Suppressor macrophage treated with lipopolysaccharide for 1 hour (primary cell): ENCODE measurements at regions not wholly inside any gene's neighbourhood (a gene's known extent, or its start where the extent isn't known, plus 50 kb on each side); places are given as distances from the start of the nearest gene placed in this dataset.
A peak's percentile ranks its signal among the peaks of the same experiment; 100 is the strongest.
"Not testable (repeated sequence)": the region's sequence is repeated elsewhere in the genome, so short reads cannot be mapped to it uniquely, and the experiment has no call there.

Source experiments
- DNase-seq, 3 donors: peaks; one replicate each; pipeline ENCODE4 v3.0.0-alpha.2; 2020 to 2022

DNA sequence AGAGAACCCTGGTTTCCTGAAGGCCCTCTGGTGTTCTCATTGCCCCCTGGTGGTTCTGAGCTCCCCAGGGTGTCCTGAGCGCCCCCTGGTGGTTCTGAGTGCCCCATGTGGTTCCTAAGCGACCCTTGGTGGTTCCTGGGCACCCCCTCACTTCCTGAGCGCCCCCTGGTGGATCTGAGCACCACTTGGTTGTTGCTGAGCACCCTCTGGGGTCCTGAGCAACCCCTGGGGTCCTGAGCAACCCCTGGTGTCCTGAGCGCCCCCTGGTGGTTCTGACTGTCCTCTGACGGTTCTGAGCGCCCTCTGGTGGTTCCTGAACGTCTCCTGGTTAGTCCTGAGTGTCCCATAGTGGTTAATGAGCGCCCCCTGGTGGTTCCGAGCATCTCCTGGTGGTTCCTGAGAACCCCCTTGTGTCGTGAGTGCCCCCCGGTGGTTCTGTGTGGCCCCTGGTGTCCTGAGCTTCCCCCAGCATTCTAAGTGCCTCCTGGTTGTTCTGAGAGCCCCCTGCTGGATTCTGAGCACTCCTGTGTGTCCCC lies 568.3 kb downstream of the TMEM121 start:
- peak in 2 of 3 donors; percentile 82 to 91 for DNase-seq

DNA sequence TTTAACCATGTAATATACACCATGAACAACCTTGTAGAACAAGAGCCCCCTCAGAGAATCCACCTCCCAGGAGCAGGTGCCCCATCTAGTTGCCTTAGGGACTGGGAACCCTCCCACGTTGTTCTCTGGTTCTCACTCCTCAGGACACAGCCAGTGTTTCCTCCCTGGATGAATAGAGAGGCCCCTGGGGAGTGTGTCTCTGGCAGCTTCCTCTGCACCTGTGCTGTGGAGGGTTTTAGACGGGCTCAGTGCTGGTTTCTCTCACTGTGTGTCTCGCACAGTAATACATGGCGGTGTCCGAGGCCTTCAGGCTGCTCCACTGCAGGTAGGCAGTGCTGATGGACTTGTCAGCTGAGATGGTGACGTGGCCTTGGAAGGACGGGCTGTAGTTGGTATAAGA lies 581.3 kb downstream of the TMEM121 start:
- no peak for DNase-seq

DNA sequence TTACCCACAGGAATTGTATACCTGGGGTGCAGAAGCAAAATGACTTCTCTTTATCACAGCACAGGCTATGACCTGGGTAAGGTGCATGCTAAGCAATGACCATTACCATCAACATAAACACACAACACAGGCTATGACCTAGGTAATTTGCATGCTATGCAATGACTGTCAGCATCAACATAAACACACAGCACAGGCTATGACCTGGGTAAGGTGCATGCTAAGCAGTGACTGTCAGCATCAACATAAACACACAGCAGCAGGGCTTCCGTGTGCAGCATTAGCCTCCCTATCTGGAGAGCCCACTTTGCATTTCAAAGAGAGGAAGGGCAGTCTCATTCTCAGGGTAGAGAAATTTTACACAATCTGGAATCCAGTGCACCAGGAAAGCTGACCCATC lies 583.0 kb downstream of the TMEM121 start:
- DNase-seq, result no peak

DNA sequence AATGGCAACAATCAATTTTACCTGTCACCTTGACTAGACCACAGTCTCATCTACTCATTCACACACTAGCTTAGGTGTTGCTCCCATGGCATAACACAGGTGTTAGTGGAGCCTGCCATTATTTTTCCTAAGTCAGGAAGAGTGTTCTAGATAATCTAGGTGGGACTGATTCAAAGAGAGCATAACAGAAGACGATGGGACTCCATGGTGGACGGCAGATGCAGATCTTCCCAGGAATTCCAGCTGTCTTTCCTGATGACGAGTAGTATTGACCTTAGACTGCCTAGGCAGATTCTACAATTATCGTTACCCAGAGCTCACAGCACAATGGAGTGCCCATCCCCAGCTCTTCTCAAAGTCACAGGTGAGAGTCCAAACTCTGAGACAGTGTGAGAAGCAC lies 589.0 kb downstream of the TMEM121 start:
- DNase-seq, result no peak

DNA sequence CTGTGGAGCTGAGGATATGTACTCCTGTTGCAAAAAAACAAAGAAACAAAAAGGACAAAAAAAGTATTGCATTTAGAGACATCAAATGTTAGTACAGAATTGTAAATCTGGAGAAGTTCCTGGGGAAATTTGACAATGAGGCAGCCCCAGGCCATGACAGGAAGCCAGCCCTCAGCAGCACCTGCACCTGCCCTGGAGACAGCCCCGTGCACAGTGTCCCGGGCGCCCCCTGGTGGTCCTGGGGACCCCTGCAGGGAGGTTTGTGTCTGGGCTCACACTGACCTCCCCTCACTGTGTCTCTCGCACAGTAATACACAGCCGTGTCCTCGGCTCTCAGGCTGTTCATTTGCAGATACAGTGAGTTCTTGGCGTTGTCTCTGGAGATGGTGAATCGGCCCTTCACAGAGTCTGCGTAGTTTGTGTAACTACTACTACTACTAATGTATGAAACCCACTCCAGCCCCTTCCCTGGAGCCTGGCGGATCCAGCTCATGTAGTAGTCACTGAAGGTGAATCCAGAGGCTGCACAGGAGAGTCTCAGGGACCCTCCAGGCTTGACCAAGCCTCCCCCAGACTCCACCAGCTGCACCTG lies 590.1 kb downstream of the TMEM121 start:
- not testable (repeated sequence) for DNase-seq

DNA sequence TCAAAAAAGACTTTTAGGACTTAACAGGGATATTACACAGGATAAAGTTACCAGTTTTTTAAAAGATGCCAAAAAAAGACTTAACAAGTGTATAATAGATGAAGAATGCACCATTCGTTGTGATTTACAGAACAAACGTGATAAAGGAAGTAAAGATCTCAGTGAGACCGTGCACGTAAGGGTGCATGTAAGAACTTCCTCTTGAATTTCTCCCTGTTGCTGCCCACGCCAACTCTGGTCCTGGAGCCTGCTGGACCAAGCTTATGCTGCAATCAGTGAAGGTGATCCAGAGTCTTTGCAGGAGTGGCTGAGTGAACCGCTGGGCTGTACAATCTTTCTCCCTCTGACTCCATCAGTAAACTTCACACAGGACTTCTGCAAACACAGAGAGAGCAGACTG lies 593.7 kb downstream of the TMEM121 start:
- peak; percentile 32 to 45 (median 33) for DNase-seq

DNA sequence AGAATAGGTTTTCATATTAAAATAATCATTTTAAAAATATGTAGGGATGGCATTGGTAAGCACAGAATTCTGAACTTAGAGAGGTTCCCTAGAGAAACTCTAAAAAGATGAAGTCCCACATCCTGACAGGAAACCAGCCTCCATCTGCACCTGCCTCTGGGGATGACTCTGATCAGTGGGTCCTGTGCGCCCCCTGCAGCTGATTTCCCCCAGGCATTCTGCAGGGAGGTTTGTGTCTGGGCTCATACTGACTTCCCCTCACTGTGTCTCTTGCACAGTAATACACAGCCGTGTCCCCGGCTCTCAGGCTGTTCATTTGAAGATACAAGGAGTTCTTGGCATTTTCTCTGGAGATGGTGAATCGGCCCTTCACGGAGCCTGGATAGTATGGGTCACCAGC lies 602.9 kb downstream of the TMEM121 start:
- no peak for DNase-seq

DNA sequence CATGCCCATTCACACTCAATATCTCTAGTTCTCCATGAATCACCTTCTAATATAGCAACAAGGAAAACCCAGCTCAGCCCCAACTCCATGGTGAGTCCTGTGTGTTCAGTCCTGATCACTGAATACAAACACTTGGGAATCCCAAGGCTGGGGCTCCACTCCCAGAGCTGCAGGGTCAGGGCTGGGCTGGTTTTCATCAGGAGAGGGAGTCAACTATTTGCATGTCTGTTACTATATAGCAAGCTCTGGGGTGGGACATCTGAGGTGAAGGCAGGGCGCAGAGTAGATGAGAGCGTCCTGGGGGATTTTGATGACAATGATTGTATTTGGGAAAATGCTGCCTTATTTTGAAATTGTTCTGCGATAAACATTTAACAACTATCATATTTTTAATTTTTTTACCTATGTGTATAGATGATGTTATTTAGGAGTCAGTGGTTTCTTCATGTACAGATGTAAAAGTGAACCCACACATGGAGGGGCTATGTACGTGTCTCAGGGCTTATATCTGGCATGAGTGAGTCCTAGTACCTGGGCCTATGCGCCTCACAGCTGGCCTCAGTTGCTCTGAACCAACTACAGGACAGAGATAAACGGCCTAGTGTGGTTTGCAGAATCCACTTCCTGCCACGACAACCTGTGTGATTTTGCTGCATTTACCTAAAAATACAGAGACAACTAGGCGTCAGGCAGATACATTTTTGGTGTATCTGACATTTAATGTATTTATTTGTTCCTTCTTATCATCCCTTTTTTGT lies 603.7 kb downstream of the TMEM121 start:
- not testable (repeated sequence) for DNase-seq

DNA sequence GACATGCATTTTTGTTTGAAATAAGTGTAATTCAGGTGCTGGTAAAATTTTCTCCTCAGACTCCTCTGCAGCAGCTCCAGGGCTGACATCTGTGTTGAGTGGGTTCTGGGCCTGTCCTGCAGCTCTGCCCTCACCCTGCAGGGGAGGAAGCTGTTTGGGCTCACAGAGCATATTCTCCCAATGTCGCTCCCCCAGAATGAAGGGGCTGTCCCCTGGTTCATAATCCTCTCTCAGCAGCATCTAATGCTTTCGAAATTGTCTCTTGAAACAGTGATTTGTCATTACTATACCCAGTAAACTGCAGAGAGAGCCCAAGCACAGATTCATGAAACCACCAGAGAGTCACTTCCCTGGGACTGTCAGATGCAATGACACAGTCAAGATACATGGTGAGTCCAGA lies 606.7 kb downstream of the TMEM121 start:
- not testable (repeated sequence) for DNase-seq

DNA sequence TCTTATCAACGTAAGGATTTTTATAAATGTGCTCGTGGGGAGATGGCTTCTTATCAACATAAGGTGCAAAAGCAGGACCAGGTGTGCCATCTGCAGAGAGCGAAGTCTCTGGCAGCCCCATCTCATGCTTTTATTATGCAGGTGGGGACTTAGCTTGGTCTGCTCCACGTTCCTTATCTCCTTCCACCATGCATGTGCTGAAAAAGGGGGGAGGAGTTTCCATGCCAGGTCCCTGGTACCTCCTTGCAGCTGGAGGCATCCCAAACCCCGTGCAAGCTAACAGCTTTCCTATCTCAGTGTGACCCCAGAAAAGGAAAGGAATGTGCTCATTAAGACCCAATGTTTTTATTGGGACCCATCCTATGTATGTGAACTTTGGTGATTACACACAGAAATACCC lies 608.5 kb downstream of the TMEM121 start:
- DNase-seq, result no peak

DNA sequence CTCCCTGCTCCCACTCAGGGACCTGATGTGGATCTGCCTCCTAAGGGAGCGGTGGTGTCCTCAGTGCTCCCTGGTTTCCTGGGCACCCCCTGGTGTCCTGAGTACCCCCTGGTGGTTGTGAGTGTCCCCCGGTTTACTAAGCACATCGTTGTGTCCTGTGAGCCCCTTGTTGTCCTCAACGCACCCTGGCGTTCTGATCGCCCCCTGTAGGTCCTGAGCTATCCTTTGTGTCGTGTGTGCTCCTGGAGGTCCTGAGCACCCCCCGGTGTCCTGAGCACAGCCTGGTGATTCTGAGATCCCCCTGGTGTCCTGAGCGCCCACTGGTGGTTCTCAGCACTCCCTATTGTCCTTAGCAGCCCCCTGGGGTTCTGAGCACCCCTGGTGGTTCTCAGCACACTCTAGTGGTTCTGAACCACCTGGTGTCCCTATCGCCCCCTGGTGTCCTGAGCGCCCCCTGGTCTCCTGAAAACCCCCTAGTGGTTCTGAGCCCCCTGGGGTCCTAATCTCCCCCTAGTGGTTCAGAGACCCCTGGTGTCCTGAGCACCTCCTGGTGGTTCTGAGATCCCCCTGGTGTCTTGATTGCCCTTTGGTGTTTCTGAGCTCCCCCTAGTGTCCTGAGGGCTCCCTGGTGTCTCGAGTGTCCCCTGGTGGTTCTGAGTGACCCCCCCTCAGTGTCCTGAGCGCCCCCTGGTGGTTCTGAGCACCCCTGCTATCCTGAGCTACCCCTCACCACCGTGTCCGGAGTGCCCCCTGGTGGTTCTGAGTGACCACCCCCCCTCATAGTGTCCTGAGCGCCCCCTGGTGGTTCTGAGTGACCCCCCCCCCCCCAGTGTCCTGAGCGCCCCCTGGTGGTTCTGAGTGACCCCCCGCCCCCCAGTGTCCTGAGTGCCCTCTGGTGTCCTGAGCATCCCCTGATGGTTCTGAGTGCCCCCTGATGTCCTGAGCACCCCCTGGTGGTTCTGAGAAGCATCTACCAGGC lies 615.1 kb downstream of the TMEM121 start:
- peak; percentile 39 to 78 (median 65) for DNase-seq

DNA sequence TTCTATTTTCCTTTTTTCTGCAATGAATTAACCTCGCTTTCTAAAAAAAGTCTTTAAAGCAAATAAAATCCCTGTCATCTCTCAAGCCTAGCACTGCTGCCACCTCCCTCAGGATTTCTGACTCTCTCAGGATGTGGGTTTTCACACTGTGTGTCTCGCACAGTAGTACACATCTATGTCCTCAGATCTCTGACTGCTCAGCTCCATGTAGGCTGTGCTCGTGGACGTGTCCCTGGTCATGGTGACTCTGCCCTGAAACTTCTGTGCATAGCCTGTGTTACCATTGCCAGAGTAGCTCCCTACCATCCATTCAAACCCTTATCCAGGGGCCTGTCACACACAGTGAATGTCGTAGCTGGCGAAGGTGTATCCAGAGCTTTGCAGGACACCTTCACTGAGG lies 619.3 kb downstream of the TMEM121 start:
- not testable (repeated sequence) for DNase-seq

DNA sequence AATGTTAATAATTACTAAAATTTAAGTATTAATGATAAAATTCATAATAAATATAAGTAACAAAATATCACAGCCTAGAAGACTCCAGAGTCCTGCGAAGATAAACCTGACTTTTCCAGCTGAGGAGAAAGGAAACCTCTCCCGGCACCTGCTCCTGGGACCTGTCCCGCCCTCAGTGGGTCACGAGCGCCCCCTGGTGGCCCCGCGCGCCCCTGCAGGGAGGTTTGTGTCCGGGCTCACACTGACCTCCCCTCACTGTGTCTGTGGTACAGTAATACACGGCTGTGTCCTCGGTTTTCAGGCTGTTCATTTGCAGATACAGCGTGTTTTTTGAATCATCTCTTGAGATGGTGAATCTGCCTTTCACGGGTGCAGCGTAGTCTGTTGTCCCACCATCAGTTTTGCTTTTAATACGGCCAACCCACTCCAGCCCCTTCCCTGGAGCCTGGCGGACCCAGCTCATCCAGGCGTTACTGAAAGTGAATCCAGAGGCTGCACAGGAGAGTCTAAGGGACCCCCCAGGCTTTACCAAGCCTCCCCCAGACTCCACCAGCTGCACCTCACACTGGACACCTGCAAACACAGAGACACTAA lies 627.1 kb downstream of the TMEM121 start:
- DNase-seq, result peak; percentile 71 to 85 (median 76)

DNA sequence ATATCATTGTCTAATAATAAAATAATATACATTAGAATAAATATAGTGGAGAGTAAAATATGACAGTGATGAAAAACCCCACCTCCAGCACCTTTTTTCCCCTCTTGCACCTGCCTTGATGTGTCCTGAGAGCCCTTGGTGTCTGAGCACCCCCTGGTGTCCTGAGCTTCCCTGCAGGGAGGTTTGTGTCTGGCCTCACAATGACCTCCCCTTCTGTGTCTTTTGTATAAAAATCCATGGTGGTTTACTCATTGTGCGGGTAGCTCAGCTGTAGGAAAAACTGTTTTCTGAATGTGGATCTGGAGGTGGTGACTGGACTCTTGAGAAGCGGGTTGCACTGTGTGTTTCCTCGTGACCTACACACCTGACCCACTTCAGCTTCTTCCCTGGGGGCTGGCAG lies 636.9 kb downstream of the TMEM121 start:
- DNase-seq, result no peak

DNA sequence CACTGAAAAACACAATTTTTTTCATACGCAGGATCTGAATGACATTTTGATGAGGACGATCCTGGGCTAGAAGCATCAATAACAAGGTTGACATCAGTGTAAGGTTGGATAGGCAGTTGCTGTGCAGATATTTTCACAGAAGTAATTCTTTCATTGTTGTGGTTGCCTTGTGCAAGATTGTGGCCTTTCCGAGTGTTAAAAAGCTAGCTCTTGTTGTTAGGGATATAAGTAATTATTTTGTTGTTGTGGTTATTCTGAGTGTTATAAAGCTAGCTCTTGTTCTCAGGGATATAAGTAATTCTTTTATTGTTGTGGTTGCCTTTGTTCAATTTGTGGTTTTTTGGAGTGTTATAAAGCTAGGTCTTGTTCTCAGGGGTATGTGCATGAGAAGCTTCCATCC lies 637.4 kb downstream of the TMEM121 start:
- DNase-seq, result not testable (repeated sequence)

DNA sequence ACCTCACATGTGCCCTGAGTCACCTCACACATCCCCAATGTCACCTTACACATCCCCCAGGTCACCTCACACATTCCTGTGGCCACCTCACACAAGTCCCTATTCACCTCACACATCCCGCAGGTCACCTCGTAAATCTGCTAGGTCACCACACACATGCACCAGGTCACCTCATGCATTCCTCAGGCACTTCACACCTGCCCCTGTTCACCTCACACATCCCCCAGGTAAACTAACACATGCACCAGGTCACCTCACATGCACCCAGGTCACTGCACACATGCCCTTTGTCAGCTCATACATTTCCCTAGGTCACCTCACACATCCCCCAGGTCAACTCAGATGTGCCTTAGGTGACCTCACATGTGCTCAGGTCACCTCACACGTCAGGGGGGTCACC lies 639.8 kb downstream of the TMEM121 start:
- DNase-seq, result no peak

DNA sequence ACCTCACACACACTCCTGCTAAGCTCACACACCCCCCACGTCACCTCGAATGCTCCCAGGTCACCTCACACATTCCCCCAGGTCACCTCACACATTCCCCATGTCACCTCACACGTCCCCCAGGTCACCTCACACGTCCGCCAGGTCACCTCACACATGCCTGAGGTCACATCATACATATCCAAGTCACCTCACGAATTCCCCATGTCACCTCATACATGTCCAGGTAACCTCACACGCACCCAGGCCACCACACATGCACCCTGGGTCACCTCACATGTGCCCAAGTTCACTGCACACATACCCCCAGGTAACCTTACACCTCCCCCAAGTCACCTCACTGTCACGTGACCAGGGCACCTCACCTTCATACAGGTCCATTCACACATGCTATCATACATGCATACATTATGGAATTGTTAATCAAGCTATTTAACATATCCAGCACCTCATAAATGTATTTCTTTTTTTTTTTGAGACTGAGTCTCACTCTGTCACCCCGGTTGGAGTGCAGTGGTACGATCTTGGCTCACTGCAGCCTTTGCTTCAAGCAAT lies 640.3 kb downstream of the TMEM121 start:
- DNase-seq, result no peak

DNA sequence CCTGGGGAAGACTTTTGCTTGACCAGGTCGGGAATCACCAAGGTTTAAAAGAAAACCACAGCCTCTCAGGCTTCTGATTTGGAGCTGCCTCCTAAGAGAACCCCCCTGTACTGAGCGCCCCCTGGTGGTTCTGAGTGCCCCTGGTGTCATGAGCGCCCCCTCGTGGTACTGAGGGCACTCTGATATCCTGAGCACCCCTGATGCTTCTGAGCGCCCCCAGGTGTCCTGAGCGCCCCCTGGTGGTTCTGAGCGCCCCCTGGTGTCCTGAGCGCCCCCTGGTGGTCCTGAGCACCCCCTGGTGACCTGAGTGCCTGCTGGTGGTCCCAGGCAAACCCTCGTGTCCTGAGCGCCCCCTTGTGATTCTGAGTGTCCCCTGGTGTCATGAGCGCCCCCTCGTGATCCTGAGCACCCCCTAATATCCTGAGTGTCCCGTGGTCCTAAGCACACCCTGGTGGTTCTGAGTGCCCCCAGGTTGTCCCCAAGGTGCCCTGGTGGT lies 643.8 kb downstream of the TMEM121 start:
- DNase-seq, result peak; percentile 36 to 79 (median 40)

DNA sequence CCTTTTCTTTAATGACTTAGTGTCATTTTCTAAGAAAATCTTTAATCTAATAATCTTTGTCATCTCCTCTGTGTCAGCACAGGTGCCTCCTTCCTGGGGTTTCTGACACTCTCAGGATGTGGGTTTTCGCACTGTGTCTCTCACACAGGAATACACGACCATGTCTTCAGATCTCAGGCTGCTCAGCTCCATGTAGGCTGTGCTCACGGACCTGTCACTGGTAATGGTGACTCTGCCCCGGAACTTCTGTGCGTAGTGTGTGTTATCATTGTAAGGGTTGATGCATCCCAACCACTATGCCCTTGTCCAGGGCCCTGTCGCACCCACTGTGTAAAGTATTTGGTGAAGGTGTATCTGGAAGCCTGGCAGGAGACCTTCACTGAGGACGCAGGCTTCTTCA lies 647.8 kb downstream of the TMEM121 start:
- no peak for DNase-seq

DNA sequence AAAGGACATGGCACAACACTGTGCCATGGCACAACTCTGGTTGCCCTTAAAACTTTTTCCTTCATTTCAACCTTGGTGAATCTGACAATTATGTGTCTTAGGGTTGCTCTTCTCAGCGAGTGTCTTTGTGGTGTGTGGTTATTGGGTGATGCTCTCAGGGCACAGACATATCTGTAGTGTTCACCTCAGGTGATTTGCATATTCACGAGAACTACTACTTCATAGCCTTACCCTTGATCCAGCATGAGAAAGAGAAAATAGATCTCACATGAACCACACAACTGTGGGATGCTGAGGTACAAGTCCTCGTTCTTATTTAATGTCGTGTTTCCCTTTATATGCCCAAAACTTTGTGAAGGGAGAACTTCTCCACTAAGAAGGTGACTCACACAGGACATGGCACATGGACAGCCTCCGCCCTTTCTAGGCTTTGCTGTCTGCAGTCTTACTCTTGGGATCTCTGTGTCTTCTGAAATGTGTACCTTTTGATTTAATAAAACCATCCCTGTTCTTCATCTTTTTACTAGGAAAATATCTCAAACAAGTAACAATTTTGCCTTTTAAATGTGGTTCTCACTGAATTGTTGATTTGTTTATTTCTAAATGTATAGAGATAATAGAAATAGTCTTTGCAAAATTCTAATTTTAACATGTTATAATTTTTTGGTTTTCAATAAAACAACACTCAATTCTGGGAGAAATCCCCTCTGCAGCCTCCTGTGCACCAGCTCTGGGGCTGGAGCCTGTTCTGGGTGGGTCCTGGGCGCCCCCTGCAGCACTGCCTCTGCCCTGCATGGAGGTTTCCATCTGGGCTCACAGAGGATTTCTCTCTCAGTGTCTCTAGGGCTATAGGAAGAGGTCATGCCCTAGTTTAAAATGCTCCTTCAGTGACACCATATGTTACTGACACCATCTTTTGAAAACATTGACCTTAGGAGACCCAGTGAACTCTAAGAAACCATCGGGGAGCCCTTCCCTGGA lies 651.2 kb downstream of the TMEM121 start:
- not testable (repeated sequence) for DNase-seq

DNA sequence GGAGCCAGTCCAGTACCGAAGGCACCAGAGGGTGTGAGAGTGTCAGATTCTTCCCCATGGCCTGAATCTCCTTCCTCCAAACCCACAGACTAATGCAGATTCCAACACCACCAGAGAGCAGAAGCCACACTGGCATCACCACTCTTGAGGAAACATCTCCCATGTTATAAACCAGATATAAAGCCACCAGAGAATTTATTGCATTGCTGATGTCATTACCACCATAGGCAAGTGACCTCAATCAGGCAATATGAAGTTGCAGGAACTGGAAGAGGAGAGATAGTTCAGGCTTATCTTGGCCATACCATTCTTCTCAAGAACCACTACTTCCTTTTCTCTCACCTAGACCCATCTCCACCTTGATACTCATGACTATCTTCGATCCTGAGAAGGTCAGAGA lies 653.4 kb downstream of the TMEM121 start:
- no peak for DNase-seq
